Astrocyte (in vitro differentiated cells and primary cell): ENCODE measurements at regions not wholly inside any gene's neighbourhood (a gene's known extent, or its start where the extent isn't known, plus 50 kb on each side); places are given as distances from the start of the nearest gene placed in this dataset.

Source experiments
- EZH2 ChIP-seq: IDR thresholded peaks from 2 replicates; pipeline ENCODE4 v1.6.1; 2012; ENCODE audit warnings: mild to moderate bottlenecking, low read length, inconsistent platforms; ENCODE audit not compliant: insufficient read depth
- TF ChIP-seq, protein P1 (sequence below): IDR thresholded peaks from 2 replicates; pipeline ENCODE4 v1.5.1; 2011; ENCODE audit warnings: low read depth, mild to moderate bottlenecking, inconsistent platforms, low read length, moderate library complexity; ENCODE audit not compliant: insufficient read depth

DNA sequence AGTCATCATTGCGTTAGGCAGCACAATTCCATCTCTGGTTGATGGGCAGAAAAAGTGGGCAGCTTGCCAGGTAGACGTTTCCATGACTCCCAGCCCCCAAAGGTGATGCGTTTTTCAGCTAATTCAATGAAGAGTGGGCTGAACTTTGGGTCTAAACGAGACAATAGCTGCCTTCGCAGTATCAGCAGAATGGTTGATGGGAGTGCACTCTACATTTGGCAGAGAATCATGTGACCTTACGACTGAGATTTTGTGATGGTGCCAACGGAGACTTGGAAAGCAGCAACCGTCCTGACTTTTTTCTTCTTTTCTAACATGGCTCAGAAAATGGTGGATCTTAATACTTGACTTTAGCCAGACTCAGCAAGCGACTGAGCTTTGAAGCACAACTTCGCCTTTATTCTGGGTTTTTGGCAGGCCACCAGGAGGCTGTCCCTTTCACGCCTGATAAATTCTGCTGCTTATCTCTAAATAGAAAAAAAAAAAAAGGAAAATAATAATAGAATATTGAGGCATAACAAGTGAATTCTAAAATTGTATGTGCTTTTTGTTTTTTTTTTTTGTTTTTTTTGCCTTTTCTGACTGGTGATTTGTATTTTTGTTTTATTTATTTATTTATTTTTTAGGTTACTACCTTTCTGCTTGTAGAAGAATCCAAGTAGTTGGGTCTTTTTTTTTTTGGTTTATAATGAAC, 804.8 kb downstream of the USP25 start:
- TF ChIP-seq, protein P1, sequence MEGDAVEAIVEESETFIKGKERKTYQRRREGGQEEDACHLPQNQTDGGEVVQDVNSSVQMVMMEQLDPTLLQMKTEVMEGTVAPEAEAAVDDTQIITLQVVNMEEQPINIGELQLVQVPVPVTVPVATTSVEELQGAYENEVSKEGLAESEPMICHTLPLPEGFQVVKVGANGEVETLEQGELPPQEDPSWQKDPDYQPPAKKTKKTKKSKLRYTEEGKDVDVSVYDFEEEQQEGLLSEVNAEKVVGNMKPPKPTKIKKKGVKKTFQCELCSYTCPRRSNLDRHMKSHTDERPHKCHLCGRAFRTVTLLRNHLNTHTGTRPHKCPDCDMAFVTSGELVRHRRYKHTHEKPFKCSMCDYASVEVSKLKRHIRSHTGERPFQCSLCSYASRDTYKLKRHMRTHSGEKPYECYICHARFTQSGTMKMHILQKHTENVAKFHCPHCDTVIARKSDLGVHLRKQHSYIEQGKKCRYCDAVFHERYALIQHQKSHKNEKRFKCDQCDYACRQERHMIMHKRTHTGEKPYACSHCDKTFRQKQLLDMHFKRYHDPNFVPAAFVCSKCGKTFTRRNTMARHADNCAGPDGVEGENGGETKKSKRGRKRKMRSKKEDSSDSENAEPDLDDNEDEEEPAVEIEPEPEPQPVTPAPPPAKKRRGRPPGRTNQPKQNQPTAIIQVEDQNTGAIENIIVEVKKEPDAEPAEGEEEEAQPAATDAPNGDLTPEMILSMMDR = no peak
- no peak for TF ChIP-seq EZH2
